ENCODE measurements at regions not wholly inside any gene's neighbourhood (a gene's known extent, or its start where the extent isn't known, plus 50 kb on each side); places are given as distances from the start of the nearest gene placed in this dataset.

DNA sequence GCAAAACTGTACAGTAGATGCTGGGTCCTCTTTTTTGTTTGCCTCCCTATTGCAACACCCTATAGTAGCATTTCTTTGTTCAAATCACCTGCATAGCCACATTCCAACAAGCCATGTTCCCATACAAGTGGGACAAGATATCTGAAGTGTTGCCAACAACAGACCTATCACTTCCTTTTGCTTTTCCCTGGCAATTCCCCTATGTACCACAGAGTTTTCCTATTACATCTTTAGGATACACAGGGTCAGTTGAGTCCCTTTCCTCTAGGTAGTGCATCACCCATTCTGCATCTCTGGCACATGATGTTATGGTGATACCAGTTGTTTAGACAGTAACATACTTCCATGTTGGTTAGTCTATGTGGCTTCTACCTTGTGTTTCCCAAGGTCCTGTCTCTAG, 125.1 kb upstream of the FBXL7 start:
- no peak overlapping the region for H3K27ac ChIP-seq
- no peaks in the 10 kb centered on the region for H3K36me3 ChIP-seq
- no peaks in the 10 kb centered on the region for H3K27me3 ChIP-seq
- no peaks in the 10 kb centered on the region for H3K9me3 ChIP-seq
- no peaks in the 10 kb centered on the region for H3K4me1 ChIP-seq
- TF ChIP-seq, protein P1, sequence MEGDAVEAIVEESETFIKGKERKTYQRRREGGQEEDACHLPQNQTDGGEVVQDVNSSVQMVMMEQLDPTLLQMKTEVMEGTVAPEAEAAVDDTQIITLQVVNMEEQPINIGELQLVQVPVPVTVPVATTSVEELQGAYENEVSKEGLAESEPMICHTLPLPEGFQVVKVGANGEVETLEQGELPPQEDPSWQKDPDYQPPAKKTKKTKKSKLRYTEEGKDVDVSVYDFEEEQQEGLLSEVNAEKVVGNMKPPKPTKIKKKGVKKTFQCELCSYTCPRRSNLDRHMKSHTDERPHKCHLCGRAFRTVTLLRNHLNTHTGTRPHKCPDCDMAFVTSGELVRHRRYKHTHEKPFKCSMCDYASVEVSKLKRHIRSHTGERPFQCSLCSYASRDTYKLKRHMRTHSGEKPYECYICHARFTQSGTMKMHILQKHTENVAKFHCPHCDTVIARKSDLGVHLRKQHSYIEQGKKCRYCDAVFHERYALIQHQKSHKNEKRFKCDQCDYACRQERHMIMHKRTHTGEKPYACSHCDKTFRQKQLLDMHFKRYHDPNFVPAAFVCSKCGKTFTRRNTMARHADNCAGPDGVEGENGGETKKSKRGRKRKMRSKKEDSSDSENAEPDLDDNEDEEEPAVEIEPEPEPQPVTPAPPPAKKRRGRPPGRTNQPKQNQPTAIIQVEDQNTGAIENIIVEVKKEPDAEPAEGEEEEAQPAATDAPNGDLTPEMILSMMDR (IDR thresholded peaks at IDR 0.05): no peak
- no peak for TF ChIP-seq POLR2A (IDR thresholded peaks at IDR 0.05)
- no peak for DNase-seq
- H3K4me3 ChIP-seq: no peak overlapping the region
- intact Hi-C loops (cut with DNase I): no loop called here

DNA sequence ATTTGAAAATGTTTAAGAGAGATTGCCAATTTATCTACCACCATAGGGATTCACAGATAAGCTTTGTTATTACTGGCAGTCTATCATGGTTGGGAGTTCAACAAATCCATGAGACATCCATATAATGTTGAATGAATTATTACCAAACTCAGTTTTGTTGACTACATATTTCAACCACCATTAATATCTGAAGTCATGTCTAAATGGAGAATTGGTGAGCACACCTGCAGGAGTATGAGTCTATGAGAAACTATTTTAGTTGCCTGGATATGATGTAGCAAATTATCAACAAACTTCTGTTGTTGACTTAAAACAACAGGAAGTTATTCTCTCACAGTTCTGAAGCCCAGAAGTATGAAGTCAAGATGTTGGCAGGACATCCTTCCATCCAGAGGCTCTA, 126.8 kb upstream of the FBXL7 start:
- no peaks in the 10 kb centered on the region for H3K9me3 ChIP-seq
- H3K27me3 ChIP-seq: no peaks in the 10 kb centered on the region
- no peaks in the 10 kb centered on the region for H3K36me3 ChIP-seq
- no peaks in the 10 kb centered on the region for H3K4me1 ChIP-seq
- H3K4me3 ChIP-seq: no peak overlapping the region
- H3K27ac ChIP-seq: no peak overlapping the region
- no peak for DNase-seq
- intact Hi-C loops (cut with DNase I): no loop called here
- TF ChIP-seq, protein P1 (IDR thresholded peaks at IDR 0.05): no peak
- no peak for TF ChIP-seq POLR2A (IDR thresholded peaks at IDR 0.05)

DNA sequence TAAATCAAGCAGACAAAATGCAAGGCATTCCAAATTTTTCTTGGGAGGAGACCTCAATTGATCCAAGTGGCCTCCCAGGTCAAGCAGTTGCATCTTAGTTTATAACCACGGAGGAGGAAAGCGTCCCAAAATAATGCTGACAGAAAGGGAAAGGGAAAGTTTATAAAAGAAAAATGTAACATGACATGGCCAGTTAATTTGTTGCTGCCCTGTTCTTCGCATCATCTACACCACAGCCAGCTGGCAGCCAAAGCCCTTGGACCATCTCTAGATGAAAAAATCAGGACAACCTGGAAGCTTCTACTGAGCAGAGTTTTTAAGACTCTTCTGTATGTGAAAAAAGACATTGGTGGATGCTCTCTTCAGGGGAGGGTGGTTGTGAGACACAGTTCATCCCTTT, 128.8 kb upstream of the FBXL7 start:
- intact Hi-C loops (cut with DNase I): no loop called here
- H3K27ac ChIP-seq: no peak overlapping the region
- H3K36me3 ChIP-seq: no peaks in the 10 kb centered on the region
- H3K4me3 ChIP-seq: no peak overlapping the region
- 76 to 80% methylated on average over 3 of the region's 3 CpGs for WGBS, 2 donors
- no peak for TF ChIP-seq POLR2A (IDR thresholded peaks at IDR 0.05)
- TF ChIP-seq, protein P1 (IDR thresholded peaks at IDR 0.05): no peak
- DNase-seq: no peak
- H3K27me3 ChIP-seq: no peaks in the 10 kb centered on the region
- H3K9me3 ChIP-seq: no peaks in the 10 kb centered on the region
- peaks cover 0 to 5% (median 3%) of the 10 kb centered on the region in 3 donors for H3K4me1 ChIP-seq

DNA sequence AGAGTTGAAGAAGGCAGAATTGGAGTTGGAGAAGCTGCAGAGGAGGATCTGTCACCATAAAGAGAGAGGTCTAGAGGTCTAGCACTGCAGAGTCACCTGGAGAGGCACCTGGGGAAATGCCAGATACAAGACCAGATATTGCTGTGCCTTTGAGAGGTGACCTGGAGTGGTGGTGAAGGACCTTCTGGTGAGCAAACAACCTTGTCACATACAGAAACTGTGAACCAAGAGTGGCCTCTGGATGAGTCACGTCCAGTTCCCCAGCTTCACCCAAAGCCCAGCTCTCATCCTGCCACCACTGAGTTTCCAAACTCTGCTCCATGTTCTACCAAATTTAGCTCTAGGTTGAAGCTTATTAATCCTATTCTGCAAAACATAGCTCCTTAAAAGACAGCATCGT, 131.1 kb upstream of the FBXL7 start:
- 77 to 82% methylated on average over 2 of the region's 2 CpGs for WGBS, 2 donors
- H3K4me1 ChIP-seq: peaks cover 0 to 5% (median 3%) of the 10 kb centered on the region in 3 donors
- H3K4me3 ChIP-seq: no peak overlapping the region
- no peak for DNase-seq
- no peak overlapping the region for H3K27ac ChIP-seq
- intact Hi-C loops (cut with DNase I): no loop called here
- TF ChIP-seq, protein P1 (IDR thresholded peaks at IDR 0.05): no peak
- TF ChIP-seq POLR2A (IDR thresholded peaks at IDR 0.05): no peak
- no peaks in the 10 kb centered on the region for H3K27me3 ChIP-seq
- no peaks in the 10 kb centered on the region for H3K9me3 ChIP-seq
- H3K36me3 ChIP-seq: no peaks in the 10 kb centered on the region

DNA sequence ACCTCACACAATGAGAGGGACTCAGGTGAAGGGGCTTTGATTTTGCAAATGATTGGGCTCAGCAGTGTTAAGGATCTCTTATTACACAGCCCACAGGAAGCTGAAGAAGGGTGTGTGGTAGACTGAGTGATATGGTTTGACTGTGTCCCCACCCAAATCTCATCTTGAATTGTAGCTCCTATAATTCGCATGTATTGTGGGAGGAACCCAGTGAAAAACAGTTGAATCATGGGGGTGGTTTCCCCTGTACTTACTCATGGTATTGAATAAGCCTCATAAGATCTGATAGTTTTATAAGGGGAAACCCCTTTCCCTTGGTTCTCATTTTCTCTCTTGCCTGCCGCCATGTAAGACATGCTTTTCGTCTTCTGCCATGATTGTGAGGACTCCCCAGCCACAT, 132.5 kb upstream of the FBXL7 start:
- no peak overlapping the region for H3K4me3 ChIP-seq
- no peaks in the 10 kb centered on the region for H3K9me3 ChIP-seq
- intact Hi-C loops (cut with DNase I): no loop called here
- H3K4me1 ChIP-seq: peaks cover 0 to 5% (median 3%) of the 10 kb centered on the region in 3 donors
- H3K27me3 ChIP-seq: no peaks in the 10 kb centered on the region
- TF ChIP-seq, protein P1 (IDR thresholded peaks at IDR 0.05): no peak
- TF ChIP-seq POLR2A (IDR thresholded peaks at IDR 0.05): no peak
- no peak for DNase-seq
- H3K27ac ChIP-seq: no peak overlapping the region
- WGBS, 2 donors: 80 to 82% methylated on average over 3 of the region's 3 CpGs
- H3K36me3 ChIP-seq: no peaks in the 10 kb centered on the region

Data from esophagus squamous epithelium (tissue), 5 donors.